ENCODE measurements at regions not wholly inside any gene's neighbourhood (a gene's known extent, or its start where the extent isn't known, plus 50 kb on each side); places are given as distances from the start of the nearest gene placed in this dataset.

DNA sequence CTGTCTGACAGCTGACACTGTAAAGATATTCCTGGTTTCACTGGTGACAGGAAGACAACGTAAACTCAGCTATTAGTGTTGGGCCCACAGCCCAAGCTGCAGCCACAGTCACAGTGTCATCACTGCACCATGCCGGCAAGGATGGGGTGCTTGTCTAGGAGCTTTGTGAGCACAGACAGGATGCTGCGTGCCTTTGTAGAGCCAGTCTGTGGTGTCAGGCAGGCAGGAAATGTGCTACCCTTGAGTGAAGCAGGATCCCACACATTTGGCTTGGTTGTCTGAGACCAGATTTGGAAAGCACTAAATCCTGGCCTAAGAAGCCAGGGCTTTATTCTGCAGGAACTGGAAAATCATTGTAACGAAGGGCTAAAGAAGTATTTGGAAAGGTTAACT is 121.6 kb upstream of the ADAMTS16 start:
- H3K79me2 ChIP-seq (ENCODE audit: control insufficient read depth, insufficient read depth, low read length): no peaks in the 10 kb centered on the region
- H3K9ac ChIP-seq (ENCODE audit: low read length): no peak overlapping the region
- H3K27me3 Mint-ChIP-seq: no peaks in the 10 kb centered on the region
- H3K4me1 Mint-ChIP-seq: no peaks in the 10 kb centered on the region
- no peak overlapping the region for H2AFZ ChIP-seq (ENCODE audit: insufficient read depth, low read depth, low read length, poor library complexity, severe bottlenecking)
- H3K36me3 ChIP-seq (replicated peaks in 1 of 2; ENCODE audit: control extremely low read depth in 1 of 2, control insufficient read depth in 1 of 2, extremely low read depth in 1 of 2, insufficient read depth in 2 of 2, low read length in 1 of 2): no peaks in the 10 kb centered on the region
- no peaks in the 10 kb centered on the region for H3K27me3 ChIP-seq (replicated peaks in 1 of 4; ENCODE audit: control extremely low read depth in 1 of 4, control insufficient read depth in 3 of 4, insufficient read depth in 4 of 4, low read length in 3 of 4)
- CTCF ChIA-PET: no interaction called here
- no peak overlapping the region for H3K27ac ChIP-seq (ENCODE audit: low read length in 2 of 2)
- no peaks in the 10 kb centered on the region for H3K4me1 ChIP-seq (ENCODE audit: control insufficient read depth in 2 of 2, insufficient read depth in 2 of 2, low read length in 2 of 2)
- H3K4me2 ChIP-seq (replicated peaks; ENCODE audit: low read depth, low read length, poor library complexity, severe bottlenecking): no peak overlapping the region
- WGBS (ENCODE audit: insufficient coverage): 83% methylated on average over 3 of the region's 4 CpGs
- H3K27ac Mint-ChIP-seq: no peak overlapping the region
- no peak overlapping the region for H3K4me3 ChIP-seq (ENCODE audit: control extremely low read depth in 1 of 5, extremely low read depth in 1 of 5, insufficient read depth in 1 of 5, low read depth in 2 of 5, low read length in 4 of 5)
- DNase-seq (no peak), ATAC-seq (ENCODE audit: low read depth) (no peak)
- H3K9me3 Mint-ChIP-seq (ENCODE audit: insufficient read depth): no peaks in the 10 kb centered on the region
- intact Hi-C loops (cut with micrococcal nuclease): no loop called here
- H4K20me1 ChIP-seq (ENCODE audit: control insufficient read depth, insufficient read depth, low read length, poor library complexity, severe bottlenecking): no peaks in the 10 kb centered on the region
- POLR2A ChIA-PET: no interaction called here
- H3K9me3 ChIP-seq (ENCODE audit: control extremely low read depth in 1 of 3, control insufficient read depth in 2 of 3, insufficient read depth in 1 of 3, low read length in 2 of 3): peaks cover 0 to 7% (median 0%) of the 10 kb centered on the region in 3 donors
- no peak overlapping the region for H3K4me3 Mint-ChIP-seq
- TF ChIP-seq EZH2 (IDR thresholded peaks at IDR 0.05; ENCODE audit: borderline replicate concordance, insufficient read depth, low read depth, low read length, poor library complexity, severe bottlenecking): no peak
- TF ChIP-seq, protein P1, sequence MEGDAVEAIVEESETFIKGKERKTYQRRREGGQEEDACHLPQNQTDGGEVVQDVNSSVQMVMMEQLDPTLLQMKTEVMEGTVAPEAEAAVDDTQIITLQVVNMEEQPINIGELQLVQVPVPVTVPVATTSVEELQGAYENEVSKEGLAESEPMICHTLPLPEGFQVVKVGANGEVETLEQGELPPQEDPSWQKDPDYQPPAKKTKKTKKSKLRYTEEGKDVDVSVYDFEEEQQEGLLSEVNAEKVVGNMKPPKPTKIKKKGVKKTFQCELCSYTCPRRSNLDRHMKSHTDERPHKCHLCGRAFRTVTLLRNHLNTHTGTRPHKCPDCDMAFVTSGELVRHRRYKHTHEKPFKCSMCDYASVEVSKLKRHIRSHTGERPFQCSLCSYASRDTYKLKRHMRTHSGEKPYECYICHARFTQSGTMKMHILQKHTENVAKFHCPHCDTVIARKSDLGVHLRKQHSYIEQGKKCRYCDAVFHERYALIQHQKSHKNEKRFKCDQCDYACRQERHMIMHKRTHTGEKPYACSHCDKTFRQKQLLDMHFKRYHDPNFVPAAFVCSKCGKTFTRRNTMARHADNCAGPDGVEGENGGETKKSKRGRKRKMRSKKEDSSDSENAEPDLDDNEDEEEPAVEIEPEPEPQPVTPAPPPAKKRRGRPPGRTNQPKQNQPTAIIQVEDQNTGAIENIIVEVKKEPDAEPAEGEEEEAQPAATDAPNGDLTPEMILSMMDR (IDR thresholded peaks at IDR 0.05): no peak

DNA sequence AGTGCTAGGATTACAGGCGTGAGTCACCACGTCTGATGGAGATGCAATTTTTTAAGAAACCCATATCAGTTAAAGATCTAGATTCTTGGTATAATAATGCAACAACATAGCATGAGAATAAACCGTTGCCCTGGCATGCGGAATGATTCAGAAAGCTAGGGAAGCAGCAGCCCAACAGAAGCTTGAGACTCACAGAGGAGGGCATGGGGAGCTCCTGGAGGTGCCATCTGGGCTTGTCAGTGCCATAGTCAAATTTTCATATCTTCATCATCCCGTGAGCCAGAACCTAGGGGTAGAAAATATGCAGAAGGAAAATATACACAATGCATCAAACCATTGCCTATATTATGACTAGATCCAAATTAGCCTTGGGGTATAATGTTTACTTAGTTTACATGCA is 118.7 kb upstream of the ADAMTS16 start:
- ChIA-PET POLR2A (no interaction called here), CTCF (no interaction called here)
- 100% methylated on average over 2 of the region's 5 CpGs for WGBS (ENCODE audit: insufficient coverage)
- no peaks in the 10 kb centered on the region for H4K20me1 ChIP-seq (ENCODE audit: control insufficient read depth, insufficient read depth, low read length, poor library complexity, severe bottlenecking)
- Mint-ChIP-seq H3K4me1 (peaks cover 6% of the 10 kb centered on the region), H3K4me3 (no peak overlapping the region), H3K9me3 (ENCODE audit: insufficient read depth) (no peaks in the 10 kb centered on the region), H3K27ac (no peak overlapping the region), H3K27me3 (no peaks in the 10 kb centered on the region)
- no peak overlapping the region for H2AFZ ChIP-seq (ENCODE audit: insufficient read depth, low read depth, low read length, poor library complexity, severe bottlenecking)
- intact Hi-C loops (cut with micrococcal nuclease): no loop called here
- no peak overlapping the region for H3K4me2 ChIP-seq (replicated peaks; ENCODE audit: low read depth, low read length, poor library complexity, severe bottlenecking)
- H3K27ac ChIP-seq (ENCODE audit: low read length in 2 of 2): no peak overlapping the region
- H3K27me3 ChIP-seq (replicated peaks in 1 of 4; ENCODE audit: control extremely low read depth in 1 of 4, control insufficient read depth in 3 of 4, insufficient read depth in 4 of 4, low read length in 3 of 4): no peaks in the 10 kb centered on the region
- H3K4me3 ChIP-seq (ENCODE audit: control extremely low read depth in 1 of 5, extremely low read depth in 1 of 5, insufficient read depth in 1 of 5, low read depth in 2 of 5, low read length in 4 of 5): no peak overlapping the region
- no peaks in the 10 kb centered on the region for H3K79me2 ChIP-seq (ENCODE audit: control insufficient read depth, insufficient read depth, low read length)
- no peak overlapping the region for H3K9ac ChIP-seq (ENCODE audit: low read length)
- ATAC-seq (ENCODE audit: low read depth) (no peak), DNase-seq (no peak)
- peaks cover 0 to 15% (median 0%) of the 10 kb centered on the region in 3 donors for H3K9me3 ChIP-seq (ENCODE audit: control extremely low read depth in 1 of 3, control insufficient read depth in 2 of 3, insufficient read depth in 1 of 3, low read length in 2 of 3)
- H3K36me3 ChIP-seq (replicated peaks in 1 of 2; ENCODE audit: control extremely low read depth in 1 of 2, control insufficient read depth in 1 of 2, extremely low read depth in 1 of 2, insufficient read depth in 2 of 2, low read length in 1 of 2): no peaks in the 10 kb centered on the region
- TF ChIP-seq, protein P1 (IDR thresholded peaks at IDR 0.05): no peak
- no peak for TF ChIP-seq EZH2 (IDR thresholded peaks at IDR 0.05; ENCODE audit: borderline replicate concordance, insufficient read depth, low read depth, low read length, poor library complexity, severe bottlenecking)
- H3K4me1 ChIP-seq (ENCODE audit: control insufficient read depth in 2 of 2, insufficient read depth in 2 of 2, low read length in 2 of 2): no peaks in the 10 kb centered on the region
